Glomerular visceral epithelial cell (primary cell): ENCODE measurements at regions not wholly inside any gene's neighbourhood (a gene's known extent, or its start where the extent isn't known, plus 50 kb on each side); places are given as distances from the start of the nearest gene placed in this dataset.

ENCODE experiments used
- DNase-seq: peaks from one replicate; pipeline ENCODE4 v3.0.0-alpha.2; 2016; ENCODE audit errors: extremely low spot score

DNA sequence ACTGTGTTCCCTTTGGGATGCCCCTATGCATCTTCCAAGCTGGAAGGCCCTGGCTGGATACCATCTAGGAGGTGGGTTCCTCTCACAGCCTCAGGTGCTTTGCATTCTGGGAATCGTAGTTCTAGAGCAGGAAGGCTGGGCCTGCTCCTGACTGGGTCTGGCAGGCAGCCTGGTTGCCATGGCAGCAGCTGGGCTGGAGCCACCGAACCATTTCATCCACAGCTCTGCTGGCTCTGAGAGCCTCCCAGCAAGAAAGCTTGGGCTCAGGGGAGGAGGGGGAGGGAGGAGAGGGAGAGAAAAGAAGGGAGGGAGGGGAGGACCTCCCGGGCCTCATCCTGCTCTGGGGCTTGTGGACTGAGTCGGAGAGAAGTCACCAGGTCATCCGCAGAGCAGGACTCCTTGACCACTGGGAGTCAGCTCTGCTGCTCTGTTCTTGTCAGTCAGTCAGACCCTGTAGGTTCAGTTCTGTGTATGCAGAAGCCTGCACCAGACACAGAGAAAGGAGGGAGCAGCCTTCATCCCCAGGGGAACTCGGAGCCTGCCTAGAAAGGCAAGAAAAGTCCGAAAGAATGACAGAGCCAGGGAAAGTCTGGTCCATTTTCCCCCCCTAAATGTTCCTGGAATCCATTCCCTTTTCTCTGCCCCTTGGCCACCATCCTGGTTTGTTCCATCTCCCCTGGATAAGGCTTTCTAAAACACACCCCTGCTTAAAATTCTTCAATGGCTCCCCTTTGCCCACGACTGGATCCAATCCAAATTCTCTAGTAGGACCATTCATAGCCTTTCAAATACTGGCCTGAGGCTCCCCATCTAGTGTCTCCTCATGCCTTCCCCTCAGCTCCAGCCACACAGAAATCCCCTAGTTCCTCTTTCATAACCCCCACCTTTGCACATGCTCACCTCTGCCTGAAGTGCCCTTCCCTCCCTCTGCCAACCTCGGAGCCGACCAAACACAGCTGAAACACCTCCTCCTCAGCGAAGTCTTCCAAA, 65.4 kb upstream of the ARAP3 start:
- DNase-seq = peak; percentile 91

DNA sequence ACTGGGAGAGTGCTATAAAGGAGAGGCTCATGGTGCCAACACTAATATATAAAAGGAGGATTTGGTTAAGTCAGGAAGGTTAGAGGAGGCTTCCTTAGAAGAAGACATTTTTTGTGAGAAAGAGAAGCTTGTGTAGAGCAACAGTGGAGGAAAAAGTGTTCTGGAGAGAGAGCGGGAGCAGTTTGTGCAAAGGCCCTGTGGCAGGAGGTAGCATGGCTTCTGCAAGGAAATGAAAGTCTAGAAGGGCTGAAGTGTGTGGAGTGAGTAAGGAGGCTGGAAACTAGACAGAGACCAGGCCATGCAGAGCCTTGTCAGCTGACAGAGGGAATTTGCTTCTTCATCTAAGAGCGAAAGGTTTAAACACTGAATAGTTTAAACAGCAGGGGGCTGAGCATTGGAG, 64.4 kb upstream of the ARAP3 start:
- no peak for DNase-seq

DNA sequence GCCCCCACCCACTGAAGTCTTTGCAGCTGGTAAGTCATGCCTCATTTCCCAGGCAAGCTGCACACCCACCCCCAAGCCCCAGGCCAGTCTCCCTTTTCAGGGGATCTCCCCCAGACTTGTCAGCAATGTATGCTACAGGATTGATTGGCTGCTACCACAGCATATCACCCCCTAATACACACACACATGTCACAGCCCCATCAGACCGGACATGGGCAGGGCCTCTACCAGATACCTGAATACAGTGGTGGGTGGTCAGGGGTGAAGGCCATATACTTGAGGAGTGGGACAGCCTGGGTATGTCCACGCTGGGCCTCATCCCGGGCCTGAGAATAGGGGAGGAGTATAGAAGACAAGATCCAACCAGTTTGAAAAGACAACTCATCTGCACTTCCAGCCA, 63.4 kb upstream of the ARAP3 start:
- DNase-seq = no peak

DNA sequence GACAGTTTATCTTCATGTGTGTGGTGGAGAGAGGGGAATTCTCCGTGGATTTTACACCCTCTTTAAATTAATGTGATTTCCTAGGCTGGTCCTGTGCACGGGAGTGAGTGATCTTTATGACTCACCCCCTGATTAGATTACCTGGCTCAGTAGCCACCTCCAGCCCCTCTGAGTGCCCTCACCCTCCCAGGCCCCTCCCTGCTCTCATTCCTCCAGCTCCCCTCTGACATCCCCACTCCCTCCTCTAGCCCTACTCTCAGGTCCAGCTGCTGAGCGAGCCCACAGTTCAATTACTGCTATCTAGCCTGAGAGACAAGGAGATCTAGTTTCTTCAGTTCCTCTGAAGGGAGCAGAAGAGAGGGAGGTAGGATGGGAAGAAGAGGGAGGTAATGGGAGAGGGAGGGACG, 61.8 kb upstream of the ARAP3 start:
- no peak for DNase-seq

DNA sequence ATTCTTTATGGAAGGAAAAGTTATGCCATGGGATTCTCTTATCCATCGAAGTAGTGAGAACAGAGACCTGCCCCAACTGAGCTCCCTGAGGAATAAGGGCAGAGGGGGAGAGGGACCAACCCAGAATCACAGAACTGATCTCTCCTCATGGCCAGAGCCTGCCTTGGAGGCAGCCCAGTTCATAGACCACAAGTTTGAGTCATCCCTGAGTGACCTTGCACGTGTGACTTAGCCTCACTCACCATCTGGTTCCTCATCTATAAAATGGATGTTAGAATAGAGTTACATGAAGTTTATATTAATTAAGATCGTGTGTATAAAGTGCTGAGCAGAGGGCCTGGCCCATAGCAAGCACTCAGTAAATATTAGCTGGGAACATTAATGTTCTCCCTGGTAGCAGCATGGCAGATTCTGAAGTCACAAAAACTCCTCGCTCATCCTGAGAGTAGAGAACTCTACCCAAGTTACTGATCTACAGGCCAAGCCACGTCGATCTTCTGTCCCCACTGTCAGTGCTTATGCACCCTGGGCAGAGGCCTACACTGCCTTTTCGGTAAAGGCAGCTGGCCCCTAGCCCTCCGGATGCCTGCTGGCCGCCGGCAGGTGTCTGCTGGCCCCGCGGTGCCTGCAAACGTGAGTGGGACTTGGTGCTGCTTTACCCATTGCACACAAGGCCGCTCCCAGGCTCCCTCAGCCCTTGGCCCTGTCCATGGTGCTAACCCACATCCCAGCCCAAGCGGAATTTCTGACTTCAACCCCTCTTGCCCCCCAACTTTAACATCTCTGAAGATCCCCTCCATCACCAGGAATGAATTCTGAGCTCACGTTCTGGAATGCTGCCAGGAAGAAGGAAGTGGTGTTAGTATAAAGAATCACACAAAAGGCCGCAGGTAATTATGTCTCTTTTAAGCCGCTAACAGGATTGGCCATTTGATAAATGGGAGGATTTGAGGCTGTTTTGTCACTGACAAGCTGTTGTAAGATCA, 61.1 kb upstream of the ARAP3 start:
- DNase-seq = peak; percentile 37

DNA sequence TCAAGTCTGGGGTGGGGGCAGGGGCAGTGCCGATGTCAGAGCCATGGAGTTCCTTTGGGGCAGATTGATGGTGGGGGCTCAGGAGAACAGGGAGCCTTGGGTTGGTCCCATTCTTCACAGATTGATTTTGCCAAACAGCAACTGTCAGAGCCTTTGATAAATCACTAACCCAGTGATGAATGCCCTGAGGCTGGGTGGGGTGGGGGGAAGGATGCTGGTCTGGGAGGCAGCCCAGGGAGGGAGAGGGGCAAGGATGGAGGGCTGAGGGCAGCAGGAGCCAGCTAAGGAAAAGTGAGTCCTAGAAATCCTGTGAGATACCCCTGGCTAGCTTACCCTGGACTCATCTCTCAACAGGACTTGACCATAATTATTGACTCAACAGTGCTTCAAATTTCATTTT, 60.1 kb upstream of the ARAP3 start:
- no peak for DNase-seq

DNA sequence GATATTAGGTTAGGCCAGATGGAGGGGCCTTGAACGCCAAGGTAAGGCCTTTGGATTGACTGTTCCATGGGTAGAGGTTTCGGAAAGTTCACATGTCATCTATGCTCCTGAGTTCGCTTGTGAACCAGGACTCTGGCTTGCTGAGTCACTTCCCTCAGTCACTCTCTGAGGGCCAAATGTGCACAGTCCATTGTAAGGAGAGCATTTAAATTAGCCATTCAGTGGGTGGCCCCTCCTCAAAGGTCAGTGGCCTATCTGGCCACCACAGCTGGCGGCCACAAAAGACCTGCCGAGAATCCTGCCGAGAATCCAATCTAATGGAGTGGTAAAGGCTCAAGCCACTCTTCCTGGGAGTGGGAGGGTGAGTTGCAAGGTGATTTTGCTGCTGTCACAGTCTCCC, 58.9 kb upstream of the ARAP3 start:
- DNase-seq = no peak

DNA sequence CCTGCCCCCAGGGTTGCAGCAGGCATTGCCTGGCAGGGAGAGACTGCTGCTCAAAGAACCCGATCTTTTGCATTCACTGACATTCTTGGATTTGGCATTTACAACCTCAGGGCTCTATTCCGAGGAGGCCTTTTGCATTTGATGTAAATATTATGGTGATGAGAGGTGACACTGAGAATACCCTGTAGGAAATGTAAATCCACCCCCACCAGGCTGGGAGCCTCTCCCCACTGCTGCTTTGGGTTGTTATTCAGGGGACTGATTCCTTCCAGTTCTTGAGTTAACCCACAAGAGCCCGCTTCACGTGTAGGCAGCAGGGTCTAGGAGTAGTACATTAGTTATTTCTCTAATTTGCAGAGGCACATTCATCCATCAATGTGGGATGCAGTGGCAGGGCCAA, 55.5 kb upstream of the ARAP3 start:
- DNase-seq = no peak

DNA sequence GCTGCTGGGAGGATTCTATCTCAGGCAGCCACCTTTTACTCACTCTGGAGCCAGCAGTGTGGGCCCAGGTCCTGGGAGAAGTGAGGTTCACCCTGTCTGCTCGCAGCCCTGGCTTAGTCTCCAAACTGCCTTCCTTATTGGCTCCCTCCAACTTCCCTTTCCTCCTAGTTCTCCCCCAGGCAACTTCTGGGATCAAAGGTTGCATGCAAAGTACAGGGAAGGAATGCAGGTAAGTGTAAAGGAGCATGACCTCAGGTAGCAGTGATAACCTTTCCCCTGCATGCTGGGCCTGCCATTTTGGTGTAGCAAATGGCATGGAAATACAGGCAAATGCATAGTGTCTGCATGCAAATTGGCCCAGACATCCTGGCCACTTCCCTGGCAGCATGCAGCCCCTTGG, 53.8 kb upstream of the ARAP3 start:
- no peak for DNase-seq

DNA sequence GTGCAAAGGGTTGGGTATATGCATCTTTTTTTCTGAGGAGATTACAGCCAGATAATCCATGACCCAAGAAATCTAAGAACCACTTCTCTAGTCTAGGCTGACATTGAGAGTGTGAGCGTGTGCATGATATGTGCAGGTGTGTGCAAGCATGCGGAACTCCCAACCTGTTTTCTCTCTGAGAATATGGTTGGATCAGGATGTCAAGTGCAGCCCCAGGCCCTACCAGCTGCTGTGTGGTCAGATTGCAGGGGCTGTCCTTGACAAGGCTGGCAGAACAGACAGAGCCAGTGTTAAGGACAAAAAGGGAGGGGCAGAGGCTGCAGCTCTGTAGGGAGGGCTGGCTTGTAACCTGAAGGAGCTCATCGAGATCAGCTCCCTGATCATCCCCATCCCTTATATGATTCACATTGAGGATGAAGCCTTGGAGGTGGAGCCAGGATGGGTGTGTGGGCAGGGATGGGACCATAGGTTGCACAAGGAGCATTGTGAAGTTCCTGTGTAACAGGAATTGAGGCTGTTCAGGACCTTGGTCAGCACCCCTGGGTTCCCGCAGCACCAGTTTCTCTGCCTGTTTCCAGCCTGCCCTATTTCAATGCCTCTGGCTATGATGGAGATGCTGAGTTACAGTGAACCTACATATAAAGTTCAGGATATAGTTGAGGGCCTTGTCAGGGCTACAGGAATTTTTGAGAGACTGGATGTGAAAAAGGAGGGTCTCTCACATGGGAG, 52.6 kb upstream of the ARAP3 start:
- DNase-seq = peak; percentile 58

DNA sequence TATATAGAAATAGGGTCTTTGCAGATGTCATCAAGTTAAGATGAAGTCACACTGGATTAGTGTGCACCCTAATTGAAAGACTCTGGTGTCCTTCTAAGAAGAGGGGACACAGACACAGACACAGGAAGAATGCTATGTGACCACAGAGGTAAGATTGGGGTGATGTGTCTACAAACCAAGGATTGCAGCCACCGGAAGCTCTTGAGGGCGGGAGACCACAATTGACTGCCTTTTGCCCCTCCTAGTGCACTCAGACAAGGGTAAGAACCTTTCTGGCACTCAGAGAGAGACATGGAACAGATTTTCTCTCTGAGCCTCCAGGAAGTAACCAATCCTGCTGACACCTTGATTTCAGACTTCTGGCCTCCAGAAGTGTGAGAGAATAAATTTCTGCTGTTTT, 51.2 kb upstream of the ARAP3 start:
- no peak for DNase-seq

DNA sequence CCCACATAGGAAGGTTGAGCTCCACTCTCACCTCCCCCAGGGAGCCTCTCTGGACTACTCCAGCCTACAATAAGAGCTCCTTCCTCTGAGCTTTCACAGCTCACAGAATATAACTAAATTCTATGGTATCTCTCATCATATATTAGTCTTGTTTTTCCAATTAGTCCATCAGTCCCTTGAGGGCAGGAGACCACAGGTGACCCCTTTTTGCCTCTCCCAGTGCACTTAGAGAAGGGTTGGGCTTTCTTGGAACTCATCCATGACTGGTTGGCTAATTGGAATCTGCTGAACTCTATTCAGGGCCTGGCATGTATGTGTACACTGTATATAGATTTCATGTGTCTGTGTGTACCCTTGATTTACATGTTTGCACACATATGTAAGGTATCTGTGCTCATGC, 50.4 kb upstream of the ARAP3 start:
- DNase-seq = no peak
